ENCODE measurements at regions not wholly inside any gene's neighbourhood (a gene's known extent, or its start where the extent isn't known, plus 50 kb on each side); places are given as distances from the start of the nearest gene placed in this dataset.

DNA sequence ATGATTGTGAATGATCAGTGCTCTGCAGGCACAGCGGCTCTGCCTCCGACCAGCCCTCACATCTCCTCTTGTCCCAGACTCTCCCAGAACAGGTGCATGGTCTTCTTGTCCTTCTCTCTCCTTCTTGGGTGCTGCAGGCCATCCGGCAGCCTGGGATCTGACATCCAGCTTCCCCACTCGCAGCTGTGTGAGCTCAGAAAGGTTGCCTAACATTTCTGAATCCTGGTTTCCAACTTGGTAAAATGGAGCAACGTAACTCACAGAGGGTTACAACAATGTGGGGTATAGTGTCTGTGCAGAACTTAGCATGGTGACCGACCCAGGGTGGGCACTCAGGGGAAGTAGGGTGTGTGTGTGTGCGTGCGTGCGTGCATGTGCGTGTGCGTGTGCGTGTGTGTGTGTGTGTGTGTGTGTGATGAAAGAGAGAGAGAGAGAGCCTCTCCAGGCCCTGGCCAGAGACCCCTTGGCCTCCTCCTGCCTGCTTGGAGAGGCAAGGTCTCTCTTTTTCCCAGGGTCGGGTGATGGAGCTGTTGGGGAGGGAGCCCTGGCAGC is 110.1 kb downstream of the SNX5 start:
- TF ChIP-seq, protein P1, sequence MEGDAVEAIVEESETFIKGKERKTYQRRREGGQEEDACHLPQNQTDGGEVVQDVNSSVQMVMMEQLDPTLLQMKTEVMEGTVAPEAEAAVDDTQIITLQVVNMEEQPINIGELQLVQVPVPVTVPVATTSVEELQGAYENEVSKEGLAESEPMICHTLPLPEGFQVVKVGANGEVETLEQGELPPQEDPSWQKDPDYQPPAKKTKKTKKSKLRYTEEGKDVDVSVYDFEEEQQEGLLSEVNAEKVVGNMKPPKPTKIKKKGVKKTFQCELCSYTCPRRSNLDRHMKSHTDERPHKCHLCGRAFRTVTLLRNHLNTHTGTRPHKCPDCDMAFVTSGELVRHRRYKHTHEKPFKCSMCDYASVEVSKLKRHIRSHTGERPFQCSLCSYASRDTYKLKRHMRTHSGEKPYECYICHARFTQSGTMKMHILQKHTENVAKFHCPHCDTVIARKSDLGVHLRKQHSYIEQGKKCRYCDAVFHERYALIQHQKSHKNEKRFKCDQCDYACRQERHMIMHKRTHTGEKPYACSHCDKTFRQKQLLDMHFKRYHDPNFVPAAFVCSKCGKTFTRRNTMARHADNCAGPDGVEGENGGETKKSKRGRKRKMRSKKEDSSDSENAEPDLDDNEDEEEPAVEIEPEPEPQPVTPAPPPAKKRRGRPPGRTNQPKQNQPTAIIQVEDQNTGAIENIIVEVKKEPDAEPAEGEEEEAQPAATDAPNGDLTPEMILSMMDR (IDR thresholded peaks at IDR 0.05; ENCODE audit: low read depth, low read length, missing control alignments), result no peak
- DNase-seq (ENCODE audit: low read depth), result no peak
- in situ Hi-C loops (cut with HindIII; ENCODE audit: low sequenced_read_pairs), result no loop called here
- H3K4me3 ChIP-seq (ENCODE audit: low read depth, low read length), result no peak overlapping the region

DNA sequence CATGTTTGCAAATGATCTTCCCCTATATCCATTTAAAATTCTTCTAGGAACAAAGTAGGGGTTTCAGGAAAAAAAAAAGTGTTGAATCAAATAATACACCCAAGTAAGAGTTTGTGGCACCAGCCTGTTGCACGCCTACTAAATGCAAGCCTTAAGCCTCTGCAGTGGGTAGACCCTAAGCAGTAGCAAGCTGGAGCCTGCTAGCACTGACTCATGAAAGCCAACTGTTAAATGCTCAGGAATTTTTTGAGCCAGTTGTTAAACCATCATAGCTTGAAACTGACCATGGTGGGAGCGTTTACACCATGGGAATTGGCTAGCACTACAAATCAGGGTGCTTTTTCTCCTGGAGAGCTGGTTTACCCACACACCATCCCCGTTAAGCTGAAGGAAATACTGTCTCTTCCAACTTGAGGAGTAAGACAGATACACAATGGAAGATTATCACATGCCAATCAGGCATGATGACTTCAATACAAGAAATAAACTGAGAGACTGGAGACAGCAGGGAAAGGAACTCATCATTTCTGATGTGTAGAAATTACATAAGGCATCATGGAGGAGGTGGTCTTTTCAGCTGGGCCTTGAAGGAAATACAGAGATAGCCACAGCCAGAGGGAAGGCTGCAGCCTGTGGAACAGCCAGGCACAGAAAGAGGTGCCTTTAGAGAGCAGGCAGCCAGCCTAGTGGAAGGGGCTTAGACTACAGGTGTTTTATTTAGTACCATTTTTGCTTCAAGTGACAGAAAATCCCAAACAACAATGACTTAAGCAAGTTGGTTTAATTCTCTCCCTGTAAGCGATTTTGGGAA is 110.8 kb downstream of the SNX5 start:
- DNase-seq (ENCODE audit: low read depth), result no peak
- in situ Hi-C loops (cut with HindIII; ENCODE audit: low sequenced_read_pairs), result no loop called here
- TF ChIP-seq, protein P1 (IDR thresholded peaks at IDR 0.05; ENCODE audit: low read depth, low read length, missing control alignments), result no peak
- H3K4me3 ChIP-seq (ENCODE audit: low read depth, low read length), result no peak overlapping the region

DNA sequence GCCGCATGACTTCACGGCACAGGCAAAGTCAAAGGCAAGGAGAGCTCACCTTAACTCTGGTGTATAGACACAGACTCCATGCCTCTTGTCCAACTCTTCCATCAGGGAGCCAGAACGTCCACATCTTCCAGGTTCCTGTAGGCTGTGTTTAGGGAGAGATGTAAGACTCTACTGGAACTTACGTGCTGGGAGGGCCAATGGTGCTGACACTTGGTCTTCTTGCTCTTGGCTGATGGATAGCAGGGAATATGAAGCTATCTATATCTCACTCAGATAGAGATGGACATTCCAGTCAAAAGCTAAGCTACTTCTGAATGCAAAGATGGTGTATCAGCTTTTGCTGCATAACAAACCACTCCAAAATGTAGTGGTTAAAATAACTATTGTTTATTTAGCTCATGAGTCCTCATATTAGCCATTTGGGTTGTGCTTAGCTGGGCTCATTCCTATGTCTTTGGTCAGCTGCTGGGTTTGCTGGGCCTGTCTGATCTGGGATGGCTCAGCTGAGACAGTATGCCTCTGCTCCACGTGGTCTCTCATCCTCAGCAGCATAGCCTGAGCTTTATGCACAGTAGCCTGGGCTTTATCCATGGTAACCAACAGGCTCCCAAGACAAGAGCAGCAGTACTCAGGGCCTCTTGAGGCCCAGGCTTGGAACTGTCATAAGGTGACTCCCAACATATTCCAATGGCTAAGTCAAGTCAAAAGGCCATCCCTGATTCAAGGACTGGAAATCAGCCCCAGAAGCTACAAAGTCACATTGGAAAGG is 111.6 kb downstream of the SNX5 start:
- TF ChIP-seq, protein P1 (IDR thresholded peaks at IDR 0.05; ENCODE audit: low read depth, low read length, missing control alignments), result no peak
- in situ Hi-C loops (cut with HindIII; ENCODE audit: low sequenced_read_pairs), result no loop called here
- no peak overlapping the region for H3K4me3 ChIP-seq (ENCODE audit: low read depth, low read length)
- DNase-seq (ENCODE audit: low read depth), result no peak

DNA sequence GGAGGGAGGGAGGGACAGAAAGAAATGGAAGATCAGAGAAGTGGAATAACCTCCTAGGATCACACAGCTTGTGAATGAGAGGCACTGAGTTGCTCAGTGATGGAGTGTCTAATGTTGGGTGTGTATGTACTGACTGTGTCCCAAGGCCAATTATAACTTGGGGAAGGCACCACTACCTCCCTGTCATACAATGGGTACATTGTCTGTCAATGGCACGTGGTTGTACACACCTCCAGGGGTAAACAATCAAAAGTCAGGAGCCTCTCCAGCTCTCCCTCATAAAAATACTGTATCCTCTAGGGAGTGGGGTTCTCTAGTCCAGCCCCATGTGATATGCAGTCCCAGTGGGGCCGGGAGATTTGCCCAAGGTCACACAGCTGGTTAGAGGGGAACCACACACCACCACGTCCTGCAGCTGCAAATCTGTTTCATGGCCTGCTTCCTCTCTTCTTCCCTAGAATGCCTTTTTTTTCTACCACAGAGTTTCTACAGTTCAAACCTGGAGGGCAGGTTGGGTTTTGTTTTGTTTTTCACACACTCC is 112.5 kb downstream of the SNX5 start:
- TF ChIP-seq, protein P1 (IDR thresholded peaks at IDR 0.05; ENCODE audit: low read depth, low read length, missing control alignments), result no peak
- DNase-seq (ENCODE audit: low read depth), result no peak
- no peak overlapping the region for H3K4me3 ChIP-seq (ENCODE audit: low read depth, low read length)
- in situ Hi-C loops (cut with HindIII; ENCODE audit: low sequenced_read_pairs), result no loop called here

DNA sequence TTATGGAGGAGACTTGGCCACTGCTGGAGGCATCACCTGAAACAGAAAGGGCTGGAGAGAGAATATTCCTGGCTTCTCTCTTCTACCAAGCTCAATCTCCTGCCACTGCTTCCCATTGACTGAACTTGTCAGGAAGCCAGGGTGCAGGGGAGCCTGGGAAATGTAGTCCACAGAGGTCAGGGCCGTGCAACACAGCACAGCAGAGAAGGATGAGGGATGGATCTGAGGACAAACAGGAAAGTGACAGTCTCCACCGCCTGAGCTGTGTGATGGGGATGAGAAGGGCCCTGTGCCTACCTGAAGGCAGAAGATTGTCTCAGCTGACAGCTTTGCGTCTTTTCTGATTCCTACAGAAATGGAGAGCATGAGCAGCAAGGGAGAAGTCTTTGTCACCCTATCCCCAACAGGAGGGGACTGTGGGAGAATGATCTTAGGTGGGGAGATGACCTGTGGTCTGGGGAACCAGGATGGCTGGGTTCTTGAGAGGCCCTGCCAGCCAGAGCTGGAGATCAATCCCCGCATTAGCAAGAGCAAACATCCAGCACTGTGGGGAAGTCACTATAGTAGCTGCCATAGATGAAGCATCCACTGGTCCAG is 114.2 kb downstream of the SNX5 start:
- TF ChIP-seq, protein P1 (IDR thresholded peaks at IDR 0.05; ENCODE audit: low read depth, low read length, missing control alignments), result no peak
- in situ Hi-C loops (cut with HindIII; ENCODE audit: low sequenced_read_pairs), result no loop called here
- H3K4me3 ChIP-seq (ENCODE audit: low read depth, low read length), result no peak overlapping the region
- DNase-seq (ENCODE audit: low read depth), result no peak

DNA sequence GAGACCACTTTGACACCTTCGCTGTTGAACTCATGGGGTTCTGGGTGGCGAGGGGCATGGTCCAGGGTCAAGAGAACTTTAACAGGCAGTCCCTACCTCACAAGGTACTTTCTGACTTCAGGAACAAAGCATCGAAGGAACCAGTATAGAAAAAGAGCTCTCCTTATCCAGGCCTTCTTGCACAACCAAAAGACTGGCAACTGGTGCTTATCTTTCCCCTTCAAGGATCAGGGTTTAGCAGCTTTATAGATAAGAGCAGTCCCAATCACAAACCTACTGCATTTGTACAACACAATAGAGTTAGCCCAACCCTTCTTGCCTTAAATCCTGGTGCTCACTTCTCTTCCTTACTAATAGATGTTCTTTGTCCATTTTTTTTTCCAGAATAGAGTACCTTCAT is 116.3 kb downstream of the SNX5 start:
- in situ Hi-C loops (cut with HindIII; ENCODE audit: low sequenced_read_pairs), result no loop called here
- TF ChIP-seq, protein P1 (IDR thresholded peaks at IDR 0.05; ENCODE audit: low read depth, low read length, missing control alignments), result no peak
- DNase-seq (ENCODE audit: low read depth), result no peak
- H3K4me3 ChIP-seq (ENCODE audit: low read depth, low read length), result no peak overlapping the region
